ENCODE measurements at regions not wholly inside any gene's neighbourhood (a gene's known extent, or its start where the extent isn't known, plus 50 kb on each side); places are given as distances from the start of the nearest gene placed in this dataset.

- TF ChIP-seq CTCF (IDR thresholded peaks at IDR 0.05) (no peak), POLR2A (IDR thresholded peaks at IDR 0.05) (no peak)
These were observed 191.6 kb upstream of the MSX2 start for GRCh38 chr5:174532455-174533453.
